ENCODE measurements at regions not wholly inside any gene's neighbourhood (a gene's known extent, or its start where the extent isn't known, plus 50 kb on each side); places are given as distances from the start of the nearest gene placed in this dataset.

GRCh38 chr17:419073-419735 is 66.6 kb upstream of the RPH3AL start:
- no peaks in the 10 kb centered on the region for H3K9me3 Mint-ChIP-seq (ENCODE audit: low read depth)
- H3K4me3 Mint-ChIP-seq = peak overlapping the region; percentile 65
- peaks cover 72% of the 10 kb centered on the region for H3K4me1 Mint-ChIP-seq (ENCODE audit: low read depth)
- H3K27ac Mint-ChIP-seq = peak overlapping the region; percentile 56
- H3K27me3 Mint-ChIP-seq = no peaks in the 10 kb centered on the region
- no peaks in the 10 kb centered on the region for H3K36me3 Mint-ChIP-seq

GRCh38 chr17:418421-418751 is 65.8 kb upstream of the RPH3AL start:
- Mint-ChIP-seq H3K36me3 (no peaks in the 10 kb centered on the region), H3K9me3 (ENCODE audit: low read depth) (no peaks in the 10 kb centered on the region), H3K27me3 (no peaks in the 10 kb centered on the region), H3K4me1 (ENCODE audit: low read depth) (peaks cover 77% of the 10 kb centered on the region), H3K4me3 (peak overlapping the region; percentile 64), H3K27ac (peak overlapping the region; percentile 99)

GRCh38 chr17:417691-418420 is 65.2 kb upstream of the RPH3AL start:
- peaks cover 78% of the 10 kb centered on the region for H3K4me1 Mint-ChIP-seq (ENCODE audit: low read depth)
- H3K9me3 Mint-ChIP-seq (ENCODE audit: low read depth) = no peaks in the 10 kb centered on the region
- H3K27me3 Mint-ChIP-seq = no peaks in the 10 kb centered on the region
- no peaks in the 10 kb centered on the region for H3K36me3 Mint-ChIP-seq
- H3K4me3 Mint-ChIP-seq = peak overlapping the region; percentile 64
- H3K27ac Mint-ChIP-seq = peak overlapping the region; percentile 99

GRCh38 chr17:416293-417206 is 63.9 kb upstream of the RPH3AL start:
- H3K9me3 Mint-ChIP-seq (ENCODE audit: low read depth) = no peaks in the 10 kb centered on the region
- H3K4me3 Mint-ChIP-seq = peak overlapping the region; percentile 90
- H3K36me3 Mint-ChIP-seq = no peaks in the 10 kb centered on the region
- H3K27me3 Mint-ChIP-seq = no peaks in the 10 kb centered on the region
- H3K4me1 Mint-ChIP-seq (ENCODE audit: low read depth) = peaks cover 82% of the 10 kb centered on the region
- H3K27ac Mint-ChIP-seq = peak overlapping the region; percentile 99

GRCh38 chr17:413706-414380 is 61.2 kb upstream of the RPH3AL start:
- Mint-ChIP-seq H3K9me3 (ENCODE audit: low read depth) (no peaks in the 10 kb centered on the region), H3K4me3 (peak overlapping the region; percentile 87), H3K27me3 (no peaks in the 10 kb centered on the region), H3K27ac (peak overlapping the region; percentile 99), H3K36me3 (no peaks in the 10 kb centered on the region), H3K4me1 (ENCODE audit: low read depth) (peaks cover 82% of the 10 kb centered on the region)

GRCh38 chr17:413016-413350 is 60.4 kb upstream of the RPH3AL start:
- H3K27me3 Mint-ChIP-seq = no peaks in the 10 kb centered on the region
- H3K27ac Mint-ChIP-seq = peak overlapping the region; percentile 92
- peaks cover 73% of the 10 kb centered on the region for H3K4me1 Mint-ChIP-seq (ENCODE audit: low read depth)
- no peaks in the 10 kb centered on the region for H3K9me3 Mint-ChIP-seq (ENCODE audit: low read depth)
- peak overlapping the region; percentile 97 for H3K4me3 Mint-ChIP-seq
- H3K36me3 Mint-ChIP-seq = no peaks in the 10 kb centered on the region

GRCh38 chr17:412211-413015 is 59.8 kb upstream of the RPH3AL start:
- Mint-ChIP-seq H3K9me3 (ENCODE audit: low read depth) (no peaks in the 10 kb centered on the region), H3K36me3 (no peaks in the 10 kb centered on the region), H3K27ac (peak overlapping the region; percentile 92), H3K27me3 (no peaks in the 10 kb centered on the region), H3K4me1 (ENCODE audit: low read depth) (peaks cover 69% of the 10 kb centered on the region), H3K4me3 (peak overlapping the region; percentile 97)

GRCh38 chr17:411421-412120 is 59.0 kb upstream of the RPH3AL start:
- Mint-ChIP-seq H3K4me3 (peak overlapping the region; percentile 97), H3K36me3 (no peaks in the 10 kb centered on the region), H3K27ac (peak overlapping the region; percentile 93), H3K9me3 (ENCODE audit: low read depth) (no peaks in the 10 kb centered on the region), H3K27me3 (no peaks in the 10 kb centered on the region), H3K4me1 (ENCODE audit: low read depth) (peaks cover 63% of the 10 kb centered on the region)

GRCh38 chr17:410543-411401 is 58.2 kb upstream of the RPH3AL start:
- peak overlapping the region; percentile 93 for H3K27ac Mint-ChIP-seq
- H3K27me3 Mint-ChIP-seq = no peaks in the 10 kb centered on the region
- peak overlapping the region; percentile 97 for H3K4me3 Mint-ChIP-seq
- peaks cover 55% of the 10 kb centered on the region for H3K4me1 Mint-ChIP-seq (ENCODE audit: low read depth)
- H3K9me3 Mint-ChIP-seq (ENCODE audit: low read depth) = no peaks in the 10 kb centered on the region
- H3K36me3 Mint-ChIP-seq = no peaks in the 10 kb centered on the region

- Mint-ChIP-seq H3K27ac (peak overlapping the region; percentile 93), H3K27me3 (no peaks in the 10 kb centered on the region), H3K4me1 (ENCODE audit: low read depth) (peaks cover 51% of the 10 kb centered on the region), H3K36me3 (no peaks in the 10 kb centered on the region), H3K9me3 (ENCODE audit: low read depth) (no peaks in the 10 kb centered on the region), H3K4me3 (peak overlapping the region; percentile 97)
Measured at GRCh38 chr17:409848-410542, 57.4 kb upstream of the RPH3AL start.

GRCh38 chr17:409308-409847 is 56.8 kb upstream of the RPH3AL start:
- H3K36me3 Mint-ChIP-seq = peaks cover under 1% of the 10 kb centered on the region
- peaks cover 48% of the 10 kb centered on the region for H3K4me1 Mint-ChIP-seq (ENCODE audit: low read depth)
- no peaks in the 10 kb centered on the region for H3K9me3 Mint-ChIP-seq (ENCODE audit: low read depth)
- peak overlapping the region; percentile 97 for H3K4me3 Mint-ChIP-seq
- peak overlapping the region; percentile 93 for H3K27ac Mint-ChIP-seq
- no peaks in the 10 kb centered on the region for H3K27me3 Mint-ChIP-seq

- Mint-ChIP-seq H3K36me3 (peaks cover 4% of the 10 kb centered on the region), H3K4me1 (ENCODE audit: low read depth) (peaks cover 13% of the 10 kb centered on the region), H3K4me3 (no peak overlapping the region), H3K27ac (no peak overlapping the region), H3K27me3 (no peaks in the 10 kb centered on the region), H3K9me3 (ENCODE audit: low read depth) (no peaks in the 10 kb centered on the region)
Measured at GRCh38 chr17:404703-405102, 52.1 kb upstream of the RPH3AL start.

Measured in activated naive CD8-positive, alpha-beta T cell (primary cell).